Neural crest cell (in vitro differentiated cells): ENCODE measurements at regions not wholly inside any gene's neighbourhood (a gene's known extent, or its start where the extent isn't known, plus 50 kb on each side); places are given as distances from the start of the nearest gene placed in this dataset.
"Not testable (repeated sequence)": the region's sequence is repeated elsewhere in the genome, so short reads cannot be mapped to it uniquely, and the experiment has no call there.

ENCODE experiments used
- DNase-seq: peaks from one replicate; pipeline ENCODE4 v3.0.0; 2021; ENCODE audit warnings: low read depth, mixed read lengths, low spot score
- H3K27ac Mint-ChIP-seq: one replicate; pipeline ENCODE4 v1.8.0; 2021; ENCODE audit warnings: mild to moderate bottlenecking, mixed read lengths; ENCODE audit not compliant: unreplicated experiment
- H3K27me3 Mint-ChIP-seq: 2 replicates; pipeline ENCODE4 v1.8.0; 2021; ENCODE audit warnings: low read depth, mild to moderate bottlenecking, mixed read lengths
- H3K36me3 Mint-ChIP-seq: 2 replicates; pipeline ENCODE4 v1.8.0; 2021; ENCODE audit warnings: low read depth, mild to moderate bottlenecking, mixed read lengths
- H3K4me1 Mint-ChIP-seq: 2 replicates; pipeline ENCODE4 v1.8.0; 2021; ENCODE audit warnings: mixed read lengths
- H3K4me3 Mint-ChIP-seq: one replicate; pipeline ENCODE4 v1.8.0; 2021; ENCODE audit warnings: mild to moderate bottlenecking, mixed read lengths
- H3K9me3 Mint-ChIP-seq: 2 replicates; pipeline ENCODE4 v1.8.0; 2021; ENCODE audit warnings: mixed read lengths

DNA sequence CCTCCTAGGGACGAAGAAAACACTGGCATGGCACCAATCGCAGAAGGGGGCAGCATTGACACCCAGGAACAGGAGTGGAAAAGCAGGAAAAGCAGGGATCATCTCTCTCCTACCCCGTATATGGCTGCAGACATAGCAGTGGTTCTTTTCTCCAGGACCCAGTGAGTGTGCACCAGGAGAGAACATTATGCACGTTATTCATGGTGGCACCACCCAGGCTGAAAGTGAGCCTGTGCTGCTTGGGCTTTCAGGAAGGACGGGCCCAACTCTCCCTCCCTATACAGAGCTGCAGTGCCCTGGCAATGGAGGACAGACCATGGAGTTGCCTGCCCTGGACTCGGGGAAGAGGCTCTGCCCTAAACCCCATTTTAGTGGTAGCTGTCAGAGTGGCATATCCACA lies 69.0 kb upstream of the FCGR1A start:
- not testable (repeated sequence) for H3K27me3 Mint-ChIP-seq, H3K4me3 Mint-ChIP-seq, H3K9me3 Mint-ChIP-seq, H3K36me3 Mint-ChIP-seq, DNase-seq, H3K4me1 Mint-ChIP-seq, H3K27ac Mint-ChIP-seq

DNA sequence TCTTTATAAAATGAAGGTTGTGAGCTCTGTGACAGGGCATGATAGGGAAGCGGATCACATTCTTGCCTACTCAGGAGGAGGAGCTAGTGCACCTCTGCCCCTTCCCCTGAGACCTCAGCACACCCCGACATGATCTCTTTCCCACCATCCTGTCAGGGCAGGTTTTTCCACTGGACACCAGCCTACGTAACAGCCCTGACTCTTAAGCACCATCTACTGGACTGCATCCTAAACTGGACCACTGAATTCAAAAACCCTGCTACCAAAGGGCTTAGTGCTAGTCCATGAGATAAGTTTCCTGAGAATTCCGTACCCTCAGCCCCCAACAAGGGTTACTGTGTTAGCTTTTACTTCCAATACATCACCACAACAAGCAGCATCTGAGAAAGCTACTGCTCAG lies 68.5 kb upstream of the FCGR1A start:
- H3K27me3 Mint-ChIP-seq, H3K27ac Mint-ChIP-seq, DNase-seq, H3K4me3 Mint-ChIP-seq, H3K9me3 Mint-ChIP-seq, H3K36me3 Mint-ChIP-seq, H3K4me1 Mint-ChIP-seq: not testable (repeated sequence)

DNA sequence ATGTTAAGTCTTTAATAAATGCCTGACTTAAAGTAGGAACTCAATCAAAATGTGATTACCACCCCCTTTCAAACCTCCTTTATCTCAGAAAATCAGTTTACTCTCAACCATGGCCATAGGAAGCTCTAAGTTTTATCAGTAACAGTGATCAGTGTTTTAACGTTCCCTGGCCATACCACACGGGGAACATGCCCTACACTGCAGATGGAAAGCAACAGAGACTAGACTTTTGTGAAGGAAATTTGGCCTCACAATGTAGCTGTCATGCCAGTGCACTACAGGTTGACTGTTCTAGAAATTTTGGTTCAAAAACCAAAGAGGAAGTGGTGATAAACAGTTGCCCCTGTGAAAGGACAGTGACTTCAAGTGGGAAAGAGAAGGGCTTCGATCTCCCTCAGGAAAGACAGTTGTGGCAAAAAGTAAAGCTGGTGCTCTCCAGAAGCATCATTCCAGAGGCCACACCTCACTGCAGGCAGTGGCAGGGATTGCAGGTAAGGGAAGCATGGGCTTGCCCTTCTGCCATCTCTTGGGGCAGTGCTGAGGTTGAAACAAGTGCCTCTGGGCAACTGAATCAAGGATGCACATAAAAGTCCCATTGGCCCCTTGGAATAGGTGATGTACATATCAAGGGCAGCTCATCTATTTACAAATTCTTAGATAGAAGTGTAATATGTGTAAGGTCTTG lies 57.7 kb upstream of the FCGR1A start:
- not testable (repeated sequence) for H3K9me3 Mint-ChIP-seq, H3K36me3 Mint-ChIP-seq, H3K4me3 Mint-ChIP-seq, H3K4me1 Mint-ChIP-seq, H3K27ac Mint-ChIP-seq, H3K27me3 Mint-ChIP-seq, DNase-seq

DNA sequence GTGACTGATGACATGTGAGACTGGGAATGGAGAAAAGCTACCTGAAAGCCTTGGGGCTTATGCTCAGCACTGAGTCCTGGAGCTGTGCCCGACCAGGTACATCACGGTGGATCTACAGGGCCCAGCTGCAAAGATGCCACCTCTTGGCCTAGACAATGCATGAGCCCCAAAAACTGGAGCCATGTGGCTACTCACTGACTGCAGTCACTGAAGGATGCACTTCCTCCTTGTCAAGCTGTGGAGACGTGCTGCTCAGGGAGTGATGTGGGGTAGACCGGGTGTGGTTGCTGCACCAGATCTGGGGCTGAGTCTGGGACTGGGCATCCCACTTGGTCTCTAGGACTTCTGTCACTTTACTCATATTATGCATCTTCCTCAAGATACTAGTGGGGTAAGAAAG lies 55.8 kb upstream of the FCGR1A start:
- not testable (repeated sequence) for H3K9me3 Mint-ChIP-seq, H3K4me1 Mint-ChIP-seq, H3K27ac Mint-ChIP-seq, H3K4me3 Mint-ChIP-seq, H3K36me3 Mint-ChIP-seq, H3K27me3 Mint-ChIP-seq, DNase-seq

DNA sequence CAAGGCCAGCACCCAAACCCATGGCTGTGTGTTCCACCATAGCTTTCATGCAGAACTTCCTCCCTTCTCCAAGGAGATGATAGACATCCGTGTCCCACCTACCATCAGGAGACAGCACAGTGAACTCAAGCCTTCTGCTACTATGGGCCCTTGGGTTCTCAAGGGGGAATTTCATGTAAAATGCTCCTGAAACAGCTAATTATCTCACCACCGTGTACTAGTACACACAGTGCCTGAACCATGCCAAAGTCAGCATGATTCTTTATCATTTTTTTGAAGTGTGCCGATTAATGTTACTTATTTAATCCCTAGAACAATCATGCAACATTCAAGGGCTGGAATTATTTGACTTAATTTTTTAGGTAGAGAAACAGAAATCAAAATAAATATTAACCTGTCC lies 53.9 kb upstream of the FCGR1A start:
- not testable (repeated sequence) for H3K36me3 Mint-ChIP-seq, H3K4me1 Mint-ChIP-seq, DNase-seq

More for the DNA sequence above, 53.9 kb upstream of the FCGR1A start:
- H3K9me3 Mint-ChIP-seq, H3K27ac Mint-ChIP-seq, H3K4me3 Mint-ChIP-seq, H3K27me3 Mint-ChIP-seq: not testable (repeated sequence)
